ENCODE measurements at regions not wholly inside any gene's neighbourhood (a gene's known extent, or its start where the extent isn't known, plus 50 kb on each side); places are given as distances from the start of the nearest gene placed in this dataset.

DNA sequence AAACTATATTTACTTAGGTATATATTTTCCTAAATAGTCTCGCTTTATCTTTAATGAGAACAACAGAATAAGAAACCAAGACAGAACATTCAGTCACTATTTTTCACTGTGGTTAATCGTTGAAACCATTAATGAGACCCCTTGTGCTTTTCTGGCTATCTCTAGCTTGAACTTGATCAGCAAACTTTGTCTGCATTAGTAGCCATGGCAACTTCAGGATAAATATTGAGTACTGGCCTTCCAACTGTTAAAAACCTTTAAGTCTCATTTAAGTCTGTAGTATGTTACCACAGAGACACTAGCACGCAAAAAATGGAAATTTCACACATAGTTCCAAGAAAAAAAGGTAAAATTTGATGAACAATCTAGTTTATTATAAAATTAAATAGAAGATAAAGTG lies 946.0 kb downstream of the SLITRK5 start:
- Histone ChIP-seq H3K27me3 (ENCODE audit: control insufficient read depth, low read length) (no peaks in the 10 kb centered on the region), H3K9me2 (replicated peaks; ENCODE audit: control insufficient read depth, low read length) (no peaks in the 10 kb centered on the region), H3K27ac (ENCODE audit: low read depth, low read length) (no peak overlapping the region), H3K4me3 (ENCODE audit: low read length) (no peak overlapping the region), H3K4me2 (ENCODE audit: low read length) (no peak overlapping the region), H3K79me2 (ENCODE audit: control insufficient read depth, low read length) (no peaks in the 10 kb centered on the region), H3K9me3 (ENCODE audit: control insufficient read depth, insufficient read depth, low read length) (no peaks in the 10 kb centered on the region), H3K36me3 (ENCODE audit: control insufficient read depth, low read length) (no peaks in the 10 kb centered on the region), H4K20me1 (ENCODE audit: control insufficient read depth, insufficient read depth, low read depth, low read length) (no peaks in the 10 kb centered on the region), H3F3A (ENCODE audit: control insufficient read depth, insufficient read depth) (no peaks in the 10 kb centered on the region), H3K4me1 (ENCODE audit: control insufficient read depth, low read length) (no peaks in the 10 kb centered on the region)
- TF ChIP-seq, protein P1, sequence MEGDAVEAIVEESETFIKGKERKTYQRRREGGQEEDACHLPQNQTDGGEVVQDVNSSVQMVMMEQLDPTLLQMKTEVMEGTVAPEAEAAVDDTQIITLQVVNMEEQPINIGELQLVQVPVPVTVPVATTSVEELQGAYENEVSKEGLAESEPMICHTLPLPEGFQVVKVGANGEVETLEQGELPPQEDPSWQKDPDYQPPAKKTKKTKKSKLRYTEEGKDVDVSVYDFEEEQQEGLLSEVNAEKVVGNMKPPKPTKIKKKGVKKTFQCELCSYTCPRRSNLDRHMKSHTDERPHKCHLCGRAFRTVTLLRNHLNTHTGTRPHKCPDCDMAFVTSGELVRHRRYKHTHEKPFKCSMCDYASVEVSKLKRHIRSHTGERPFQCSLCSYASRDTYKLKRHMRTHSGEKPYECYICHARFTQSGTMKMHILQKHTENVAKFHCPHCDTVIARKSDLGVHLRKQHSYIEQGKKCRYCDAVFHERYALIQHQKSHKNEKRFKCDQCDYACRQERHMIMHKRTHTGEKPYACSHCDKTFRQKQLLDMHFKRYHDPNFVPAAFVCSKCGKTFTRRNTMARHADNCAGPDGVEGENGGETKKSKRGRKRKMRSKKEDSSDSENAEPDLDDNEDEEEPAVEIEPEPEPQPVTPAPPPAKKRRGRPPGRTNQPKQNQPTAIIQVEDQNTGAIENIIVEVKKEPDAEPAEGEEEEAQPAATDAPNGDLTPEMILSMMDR (IDR thresholded peaks at IDR 0.05; ENCODE audit: low read depth, low read length, poor library complexity, severe bottlenecking), result no peak
- no peak for TF ChIP-seq EZH2phosphoT487 (IDR thresholded peaks at IDR 0.05; ENCODE audit: borderline replicate concordance, low read length)

DNA sequence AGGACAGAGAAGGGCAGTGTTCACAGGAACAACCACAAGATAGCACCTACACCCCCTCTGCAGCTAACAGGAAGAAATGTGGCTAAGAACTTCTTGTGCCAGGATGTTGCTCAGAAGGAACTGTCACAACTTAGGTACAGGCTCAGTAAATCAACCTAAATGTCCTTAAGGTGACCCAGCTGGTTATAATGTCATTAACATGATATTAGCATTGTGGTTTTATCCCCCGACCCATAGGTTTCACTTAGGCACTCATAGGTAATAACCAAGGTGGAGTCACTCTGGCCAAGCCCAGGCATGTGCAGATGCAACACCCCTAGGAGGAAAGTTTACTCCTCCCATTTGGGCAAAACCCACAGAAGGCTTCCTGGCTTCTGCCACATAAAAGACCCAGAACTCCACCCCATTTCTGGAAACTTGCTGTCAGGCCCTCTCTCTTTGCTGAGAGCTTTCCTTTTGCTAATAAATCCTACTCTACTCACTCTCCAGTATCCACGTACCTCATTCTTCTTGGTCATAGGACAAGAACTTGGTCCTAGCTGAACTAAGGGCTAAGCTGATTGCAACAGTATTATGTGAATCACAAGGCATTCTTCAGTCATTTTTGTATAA lies 951.3 kb downstream of the SLITRK5 start:
- Histone ChIP-seq H3K9me2 (replicated peaks; ENCODE audit: control insufficient read depth, low read length) (no peaks in the 10 kb centered on the region), H4K20me1 (ENCODE audit: control insufficient read depth, insufficient read depth, low read depth, low read length) (no peaks in the 10 kb centered on the region), H3K79me2 (ENCODE audit: control insufficient read depth, low read length) (no peaks in the 10 kb centered on the region), H3K4me2 (ENCODE audit: low read length) (no peak overlapping the region), H3F3A (ENCODE audit: control insufficient read depth, insufficient read depth) (no peaks in the 10 kb centered on the region), H3K36me3 (ENCODE audit: control insufficient read depth, low read length) (no peaks in the 10 kb centered on the region), H3K27ac (ENCODE audit: low read depth, low read length) (no peak overlapping the region), H3K9me3 (ENCODE audit: control insufficient read depth, insufficient read depth, low read length) (no peaks in the 10 kb centered on the region), H3K4me1 (ENCODE audit: control insufficient read depth, low read length) (no peaks in the 10 kb centered on the region), H3K27me3 (ENCODE audit: control insufficient read depth, low read length) (no peaks in the 10 kb centered on the region), H3K4me3 (ENCODE audit: low read length) (no peak overlapping the region)
- TF ChIP-seq, protein P1 (IDR thresholded peaks at IDR 0.05; ENCODE audit: low read depth, low read length, poor library complexity, severe bottlenecking), result no peak

DNA sequence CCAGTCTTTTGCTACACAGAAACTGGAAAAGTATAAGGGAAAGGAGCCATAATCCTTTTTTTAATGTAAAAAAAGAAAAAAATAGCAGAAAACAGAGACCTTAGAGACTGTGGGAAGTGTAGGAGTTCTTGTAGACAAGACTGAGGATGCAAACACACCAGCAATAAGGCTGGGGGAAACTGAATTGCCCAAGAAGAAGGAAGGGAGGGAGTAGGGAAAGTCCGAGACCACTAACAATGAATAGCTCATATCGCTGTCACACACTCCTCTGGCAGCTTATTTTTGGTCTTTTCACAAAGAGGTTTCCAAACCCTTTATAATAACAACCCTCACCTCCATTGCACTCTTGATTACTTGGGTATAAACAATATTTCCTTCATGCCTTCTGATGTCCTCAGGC lies 952.0 kb downstream of the SLITRK5 start:
- H3F3A ChIP-seq (ENCODE audit: control insufficient read depth, insufficient read depth), result no peaks in the 10 kb centered on the region
- H3K9me2 ChIP-seq (replicated peaks; ENCODE audit: control insufficient read depth, low read length), result no peaks in the 10 kb centered on the region
- no peaks in the 10 kb centered on the region for H3K9me3 ChIP-seq (ENCODE audit: control insufficient read depth, insufficient read depth, low read length)
- no peaks in the 10 kb centered on the region for H3K4me1 ChIP-seq (ENCODE audit: control insufficient read depth, low read length)
- no peak for TF ChIP-seq EZH2phosphoT487 (IDR thresholded peaks at IDR 0.05; ENCODE audit: borderline replicate concordance, low read length)
- TF ChIP-seq, protein P1 (IDR thresholded peaks at IDR 0.05; ENCODE audit: low read depth, low read length, poor library complexity, severe bottlenecking), result no peak
- no peak overlapping the region for H3K4me3 ChIP-seq (ENCODE audit: low read length)
- H3K79me2 ChIP-seq (ENCODE audit: control insufficient read depth, low read length), result no peaks in the 10 kb centered on the region
- H3K36me3 ChIP-seq (ENCODE audit: control insufficient read depth, low read length), result no peaks in the 10 kb centered on the region
- no peak overlapping the region for H3K27ac ChIP-seq (ENCODE audit: low read depth, low read length)
- no peaks in the 10 kb centered on the region for H4K20me1 ChIP-seq (ENCODE audit: control insufficient read depth, insufficient read depth, low read depth, low read length)
- no peaks in the 10 kb centered on the region for H3K27me3 ChIP-seq (ENCODE audit: control insufficient read depth, low read length)
- H3K4me2 ChIP-seq (ENCODE audit: low read length), result no peak overlapping the region
